HG03175 (cell line): ENCODE measurements at regions not wholly inside any gene's neighbourhood (a gene's known extent, or its start where the extent isn't known, plus 50 kb on each side); places are given as distances from the start of the nearest gene placed in this dataset.
"Not testable (repeated sequence)": the region's sequence is repeated elsewhere in the genome, so short reads cannot be mapped to it uniquely, and the experiment has no call there.

Experiments used
- ATAC-seq: cut with Tn5 transposase; IDR thresholded peaks from one replicate; pipeline ENCODE4 v1.9.1; 2021; ENCODE audit warnings: mild to moderate bottlenecking, moderate library complexity; ENCODE audit not compliant: unreplicated experiment

DNA sequence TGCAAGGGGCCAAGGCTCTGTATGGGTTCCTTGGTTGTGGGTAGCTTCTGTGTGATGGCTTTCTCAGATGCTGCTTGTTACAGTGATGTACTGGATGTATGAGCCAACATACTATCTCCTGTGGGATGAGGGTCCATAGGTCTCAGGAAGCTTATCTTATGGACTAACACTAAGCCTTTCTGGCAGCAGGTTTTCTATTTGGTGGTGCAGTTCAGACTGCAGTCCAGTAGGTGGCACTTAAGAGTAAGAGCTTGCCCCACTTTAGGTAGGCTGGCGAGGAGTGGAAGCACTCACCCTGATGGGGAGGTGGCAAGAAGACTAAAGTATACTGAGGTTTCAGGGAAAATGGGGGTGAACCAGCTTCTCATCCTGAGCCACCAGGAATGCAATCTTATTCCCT is 306.7 kb upstream of the MAOA start:
- peak; percentile 70 for ATAC-seq

DNA sequence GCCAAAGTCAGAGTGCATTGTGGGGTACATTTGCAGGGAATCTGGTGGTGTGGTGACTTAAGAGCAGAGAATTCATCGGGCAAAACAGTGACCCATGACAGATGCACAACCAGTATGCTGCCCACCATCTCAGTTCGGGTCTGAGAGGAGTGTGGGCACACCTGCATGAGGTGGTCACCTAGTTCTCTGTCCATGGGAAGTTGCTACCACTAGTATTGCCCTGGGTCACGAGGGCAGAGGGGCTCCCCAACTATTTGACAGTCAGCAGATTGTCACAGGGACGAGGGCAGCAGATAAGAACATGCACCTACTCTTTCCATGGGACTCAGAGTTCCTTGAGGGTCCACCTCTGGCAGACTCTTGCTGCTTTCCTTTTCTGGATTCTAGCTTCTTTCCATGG is 305.2 kb upstream of the MAOA start:
- ATAC-seq, result no peak

DNA sequence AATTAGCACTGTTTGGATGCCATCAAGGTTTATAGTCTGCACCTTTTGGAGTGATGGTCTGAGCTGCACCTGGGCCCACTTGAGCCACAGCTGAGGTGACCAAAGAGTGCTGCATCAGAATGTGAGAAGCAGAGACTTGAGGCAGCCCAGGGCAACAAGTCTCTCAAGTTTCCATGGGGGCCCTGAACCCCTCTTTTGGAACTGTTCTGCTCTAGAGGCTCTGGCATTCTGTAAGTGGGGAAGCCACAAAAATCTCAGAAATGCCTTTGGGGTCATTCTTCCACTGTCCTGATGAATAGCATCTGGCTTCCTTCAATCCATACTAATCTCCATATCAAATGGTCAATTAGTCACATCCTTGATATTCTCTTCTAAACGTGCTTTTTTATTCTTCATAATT is 298.4 kb upstream of the MAOA start:
- no peak for ATAC-seq

DNA sequence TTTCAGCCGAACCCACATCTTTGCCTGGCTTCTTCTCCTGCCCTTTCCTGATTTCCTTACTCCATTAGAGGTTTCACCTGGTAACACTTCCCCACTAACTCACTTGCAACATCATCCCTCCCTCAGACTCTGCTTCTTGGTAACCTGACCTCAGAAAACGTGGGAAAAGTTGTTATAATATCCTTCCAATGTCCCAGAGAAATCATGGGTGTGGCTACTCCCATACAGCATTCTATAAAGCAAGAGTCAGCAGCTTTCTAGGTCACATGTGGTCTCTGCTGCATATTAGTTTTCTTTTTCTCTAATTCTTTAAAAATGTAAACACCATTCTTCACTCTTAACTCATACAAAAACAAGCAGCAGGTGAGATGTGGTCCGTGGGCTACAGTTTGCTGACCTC is 283.1 kb upstream of the MAOA start:
- no peak for ATAC-seq

DNA sequence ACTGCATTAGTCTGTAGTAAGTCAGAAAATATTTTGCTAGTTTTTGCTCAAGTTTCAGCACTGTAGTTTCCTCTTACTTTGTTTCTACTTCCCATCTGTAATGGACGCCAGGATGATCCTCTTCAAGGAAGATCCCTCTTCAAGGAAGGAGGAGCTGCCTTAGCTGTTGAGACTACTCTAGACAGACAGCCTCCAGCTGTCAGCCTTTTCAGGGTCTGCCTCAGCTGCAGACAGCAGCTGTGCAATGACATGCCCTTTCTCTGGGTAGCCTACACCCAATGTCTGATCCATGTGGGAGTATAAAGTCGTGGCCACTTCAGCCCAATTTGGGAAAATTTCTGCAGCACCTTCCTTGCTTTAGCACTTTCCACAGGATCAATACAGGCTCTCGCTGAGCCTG is 281.0 kb upstream of the MAOA start:
- ATAC-seq, result no peak

DNA sequence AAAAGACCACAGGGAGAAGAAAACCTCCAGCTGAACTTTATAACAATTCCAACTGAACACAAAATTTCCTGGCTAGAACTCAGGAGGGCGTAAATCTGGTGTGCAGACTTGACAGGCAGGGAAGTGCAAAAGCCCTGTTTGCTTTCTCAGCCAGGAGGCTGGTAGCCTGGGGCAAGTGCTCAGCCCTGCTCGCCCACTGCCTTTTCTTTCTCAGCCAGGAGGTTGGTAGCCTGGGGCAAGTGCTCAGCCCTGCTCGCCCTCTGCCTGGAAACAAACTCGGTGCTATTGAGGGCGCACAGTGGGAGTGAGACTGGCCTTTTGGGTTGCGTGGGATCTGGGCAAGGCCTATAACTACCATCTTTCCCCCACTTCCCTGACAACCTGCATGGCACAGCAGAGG is 275.4 kb upstream of the MAOA start:
- ATAC-seq, result no peak

DNA sequence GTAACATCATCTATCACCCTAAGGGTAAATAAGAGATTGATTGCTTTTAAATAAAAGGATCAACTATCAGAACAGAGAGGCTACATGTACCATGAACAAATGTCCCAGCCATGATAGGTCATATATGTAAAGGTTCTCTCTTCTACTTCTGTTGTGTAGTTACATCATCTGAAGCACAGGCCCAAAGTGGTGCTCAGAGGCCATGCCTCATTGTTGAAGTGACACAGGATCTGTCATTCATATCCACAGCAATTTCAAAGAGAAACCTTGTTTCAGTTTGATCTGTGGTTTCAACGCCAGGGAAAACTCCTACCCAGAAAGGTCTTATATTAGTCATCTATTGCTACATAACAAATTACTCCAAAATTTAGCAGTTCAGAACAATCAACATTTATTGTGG is 269.2 kb upstream of the MAOA start:
- no peak for ATAC-seq

DNA sequence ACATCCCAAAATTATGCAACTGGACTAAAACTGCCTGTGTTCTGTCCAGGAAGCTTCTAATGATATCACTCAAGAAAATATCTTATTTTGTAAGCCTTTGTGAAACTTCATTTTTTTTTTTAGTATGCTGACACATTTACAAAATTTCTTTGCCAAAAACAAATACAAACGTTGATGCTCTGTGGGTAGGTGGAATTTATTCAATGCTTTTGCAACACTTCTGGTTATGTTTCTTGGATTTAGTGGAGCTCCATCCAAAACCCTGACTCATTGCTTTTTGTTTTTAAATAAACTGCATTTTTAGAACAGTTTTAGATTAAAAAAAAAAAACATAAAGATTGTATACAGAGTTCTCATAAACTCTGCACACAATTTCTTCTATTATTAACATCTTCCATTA is 250.9 kb upstream of the MAOA start:
- ATAC-seq, result no peak

DNA sequence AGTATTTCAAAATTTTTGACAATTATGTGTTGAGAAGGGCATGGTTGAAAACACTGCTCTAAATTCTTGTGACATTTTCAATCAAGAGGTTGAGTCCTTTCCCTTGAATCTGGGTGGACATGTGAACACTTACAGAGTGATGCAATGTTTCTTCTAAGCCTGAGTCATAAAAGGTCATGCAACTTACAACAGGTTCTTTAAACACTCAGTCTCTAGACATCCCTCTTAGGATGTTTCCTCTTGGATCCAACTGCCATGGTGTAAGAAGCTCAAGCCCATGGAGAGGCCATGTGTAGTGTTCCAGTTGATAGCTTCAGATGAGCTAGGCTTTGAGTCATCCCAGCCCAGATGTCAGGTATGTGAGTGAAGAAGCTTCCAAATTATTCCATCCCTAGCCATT is 232.2 kb upstream of the MAOA start:
- no peak for ATAC-seq

DNA sequence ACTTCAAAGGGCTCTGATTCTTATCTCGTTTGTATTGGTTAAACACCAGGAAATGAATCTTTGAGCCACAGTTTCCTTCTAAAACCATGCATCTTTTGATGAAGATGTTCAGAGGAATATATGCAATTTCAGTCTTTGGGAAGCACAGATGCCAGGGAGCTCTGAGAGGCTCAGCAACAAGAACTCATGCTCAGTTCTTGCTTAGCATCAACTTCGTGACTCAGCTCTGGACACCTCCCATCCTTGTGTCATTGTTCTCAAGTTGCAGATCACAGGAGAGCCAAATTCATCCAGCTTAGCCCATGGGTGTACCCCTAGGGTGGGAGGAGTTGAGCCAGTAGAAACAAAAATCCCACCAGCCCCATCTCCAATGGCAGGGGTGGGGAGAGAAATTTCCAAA is 219.6 kb upstream of the MAOA start:
- ATAC-seq, result no peak

DNA sequence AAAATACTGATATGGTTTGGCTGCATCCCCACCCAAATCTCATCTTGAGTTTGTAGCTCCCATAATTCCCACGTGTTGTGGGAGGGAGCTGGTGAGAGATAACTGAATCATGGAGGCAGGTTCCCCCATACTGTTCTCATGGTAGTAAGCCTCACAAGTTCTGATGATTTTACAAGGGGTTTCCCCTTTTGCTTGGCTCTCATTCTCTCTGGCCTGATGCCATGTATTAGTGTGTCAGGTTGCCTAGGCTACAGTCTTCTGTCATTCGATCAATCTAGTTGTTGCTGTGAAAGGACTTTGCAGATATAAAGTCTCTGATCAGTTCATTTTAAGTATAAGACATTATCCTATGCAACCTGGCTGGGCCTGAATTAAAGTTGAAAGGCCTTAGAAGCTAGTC is 209.3 kb upstream of the MAOA start:
- no peak for ATAC-seq

DNA sequence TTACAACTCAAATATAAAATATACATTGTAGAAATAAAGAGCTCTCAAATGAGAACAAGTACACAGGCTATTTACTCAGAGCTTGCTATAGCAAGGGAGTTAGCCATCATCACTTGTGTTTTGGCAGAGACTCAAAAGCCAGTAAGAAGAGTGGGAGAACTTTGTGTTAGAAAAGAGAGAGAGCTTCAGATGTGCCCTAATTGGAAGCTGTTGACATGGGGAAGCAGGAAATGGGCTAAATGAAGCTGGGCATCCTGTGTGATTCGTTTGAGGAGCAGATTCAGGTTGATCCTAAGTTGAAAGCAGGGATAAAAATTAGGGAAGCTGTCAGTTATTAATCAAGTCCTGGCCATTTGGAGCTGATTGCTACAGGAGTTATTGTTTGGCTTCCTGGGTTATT is 207.4 kb upstream of the MAOA start:
- ATAC-seq, result no peak

DNA sequence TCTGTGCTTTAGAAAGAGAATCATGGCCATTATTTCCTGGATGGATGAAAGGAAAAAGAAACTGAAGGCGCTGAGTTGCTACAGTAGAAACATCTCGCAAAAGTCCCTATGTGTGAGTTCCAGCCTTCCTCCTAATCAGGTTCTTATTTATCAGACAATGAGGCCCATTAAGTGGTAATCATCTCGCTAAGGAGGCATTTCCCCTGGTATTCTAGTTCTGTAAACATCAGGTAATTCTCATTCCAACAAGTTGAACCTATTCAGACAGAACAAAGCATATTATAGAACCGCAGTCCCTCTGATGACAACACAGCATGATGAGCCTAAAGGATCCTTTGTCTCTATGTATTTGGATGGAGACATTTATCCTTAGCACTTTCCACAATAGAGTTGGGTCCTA is 205.7 kb upstream of the MAOA start:
- no peak for ATAC-seq

DNA sequence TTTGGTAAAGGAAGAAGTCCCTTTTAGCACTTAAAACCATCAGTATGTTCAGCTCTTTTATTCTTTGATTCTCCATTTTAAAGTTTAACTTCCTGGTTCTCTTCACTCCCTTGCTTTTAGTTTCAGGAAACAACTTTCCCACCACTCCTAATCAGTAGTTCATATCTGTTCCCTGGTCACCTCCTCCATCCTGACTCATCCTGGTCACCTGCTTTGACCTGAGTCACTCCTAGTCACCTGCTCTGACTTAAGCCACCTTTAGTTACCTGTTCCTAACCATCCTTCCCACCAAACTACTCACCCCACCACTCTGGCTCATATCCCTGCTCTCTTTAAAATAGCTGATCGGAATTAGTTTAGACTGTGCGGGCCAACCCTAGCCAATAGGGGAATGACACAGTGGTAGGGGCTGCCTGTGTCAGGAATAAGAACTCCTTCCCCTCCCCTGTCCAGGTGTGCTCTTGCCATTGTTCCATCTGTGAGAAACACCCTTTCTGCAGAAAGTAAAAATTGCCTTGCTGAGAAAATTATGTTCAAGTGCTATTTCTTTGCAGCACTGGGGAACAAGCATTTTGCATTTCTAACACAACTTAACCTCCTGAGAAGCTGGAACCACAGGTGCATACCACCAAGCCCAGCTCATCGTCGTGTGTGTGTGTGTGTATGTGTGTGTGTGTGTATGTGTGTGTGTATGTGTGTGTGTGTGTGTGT is 204.0 kb upstream of the MAOA start:
- not testable (repeated sequence) for ATAC-seq

DNA sequence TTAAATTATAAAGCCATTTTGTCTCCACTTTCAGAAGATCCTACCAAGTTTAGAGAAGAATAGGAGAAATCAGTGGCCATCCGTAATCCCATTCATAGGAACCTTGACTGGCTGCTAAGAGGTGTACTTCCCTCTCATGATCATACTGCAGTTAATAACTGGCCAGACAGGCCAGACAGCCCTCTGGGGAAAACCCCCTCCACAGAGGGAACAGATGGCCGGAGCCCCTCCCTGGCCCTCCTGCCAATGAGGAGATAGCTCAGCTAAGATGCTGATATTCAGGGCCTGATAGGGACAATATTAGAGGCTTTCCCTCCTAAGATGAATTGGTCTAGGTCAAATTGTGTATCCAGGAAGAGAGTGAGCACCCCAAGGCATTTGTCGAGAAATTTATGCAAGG is 200.0 kb upstream of the MAOA start:
- ATAC-seq, result no peak

DNA sequence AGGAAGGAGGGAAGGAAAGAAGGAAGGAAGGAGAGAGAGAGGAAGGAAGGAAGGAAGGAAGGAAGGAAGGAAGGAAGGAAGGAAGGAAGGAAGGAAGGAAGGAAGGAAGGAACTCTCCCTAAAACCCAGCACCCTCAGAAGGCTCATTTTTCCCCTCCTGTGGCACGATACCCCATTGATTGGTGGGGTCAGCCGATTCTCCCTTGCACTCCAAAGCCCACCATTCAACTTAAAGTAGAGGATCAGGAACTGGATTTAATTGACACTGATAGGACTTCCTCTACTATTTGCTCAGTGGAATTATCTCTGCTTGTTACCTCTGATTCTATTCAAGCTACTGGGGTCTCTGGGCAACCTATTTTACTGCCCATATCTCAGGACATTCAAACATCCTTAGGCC is 199.2 kb upstream of the MAOA start:
- ATAC-seq, result no peak

DNA sequence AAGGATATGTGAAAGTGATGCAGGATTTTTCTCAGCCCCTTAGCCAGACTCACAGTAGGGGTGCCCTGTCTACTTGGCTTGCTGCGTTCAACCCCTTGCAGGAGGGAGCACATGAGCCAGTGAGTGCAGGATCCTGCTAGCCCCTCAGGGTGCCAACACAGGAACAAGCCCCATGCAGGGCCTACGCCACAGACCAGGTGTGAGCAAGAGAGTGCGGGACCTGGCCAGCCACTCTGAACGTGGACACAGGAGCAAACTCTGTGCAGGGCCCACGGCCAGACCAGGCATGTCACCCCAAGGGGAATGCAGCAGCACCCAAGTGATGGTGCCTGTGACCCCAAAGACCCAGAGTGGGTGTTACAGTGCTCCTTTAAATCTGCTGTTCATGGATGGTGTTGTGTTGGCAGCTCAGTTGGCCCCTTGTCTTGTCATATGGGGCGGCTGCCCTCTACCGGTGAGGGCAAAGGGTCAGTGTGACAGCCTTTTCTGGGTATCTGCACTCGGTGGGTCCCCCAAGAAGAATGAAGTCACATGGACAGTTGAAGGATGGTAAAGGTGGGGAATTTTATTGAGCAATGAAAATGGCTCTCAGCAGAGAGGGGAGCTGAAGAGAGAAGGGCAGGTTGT is 188.4 kb upstream of the MAOA start:
- no peak for ATAC-seq

DNA sequence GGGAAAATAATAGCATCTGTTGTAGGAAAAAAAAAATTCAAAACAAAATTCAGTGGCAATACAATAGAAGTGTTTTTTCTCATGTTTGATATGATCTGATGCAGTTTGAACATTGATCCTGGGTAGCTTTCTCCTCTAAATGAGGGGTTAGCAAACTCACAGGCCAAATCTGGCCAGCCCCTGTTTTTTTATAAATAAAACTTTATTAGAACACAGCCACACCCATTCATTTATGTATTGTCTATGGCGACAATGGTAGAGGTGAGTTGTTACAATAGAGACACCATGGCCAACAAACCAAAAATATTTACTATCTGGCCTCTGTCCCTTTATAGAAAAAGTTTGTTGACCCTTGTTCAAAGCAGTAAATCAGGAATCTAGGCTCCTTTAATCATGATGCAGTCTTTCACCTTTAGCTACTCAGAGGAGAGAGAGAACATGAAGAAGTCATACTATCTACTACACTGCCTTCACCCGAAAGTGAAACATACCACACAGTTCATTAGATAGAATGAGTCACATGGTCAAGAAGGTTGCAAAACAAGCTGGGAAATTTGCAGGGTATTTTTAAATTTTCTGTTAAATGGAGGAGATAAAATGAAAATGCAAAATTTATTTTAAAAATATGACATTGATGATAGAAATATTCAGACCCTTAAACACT is 186.6 kb upstream of the MAOA start:
- ATAC-seq, result no peak

DNA sequence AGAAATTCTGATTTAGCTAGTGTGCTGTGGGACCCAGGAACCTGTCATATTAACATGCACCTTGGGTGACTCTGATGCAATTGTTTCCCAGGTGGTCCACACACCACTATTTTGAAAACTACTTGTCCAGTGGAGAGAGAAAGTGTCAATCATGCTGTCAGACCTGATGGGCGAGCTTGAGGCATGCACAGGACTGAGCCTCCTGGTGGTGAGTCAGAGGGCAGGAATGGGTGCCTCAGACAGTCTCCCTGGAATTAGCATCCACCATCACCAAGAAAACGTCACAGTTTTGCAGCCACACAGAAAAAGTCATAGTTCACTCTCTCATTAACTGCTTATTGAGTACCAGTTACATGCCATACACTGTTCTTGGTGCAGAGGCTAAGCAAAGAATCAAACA is 181.8 kb upstream of the MAOA start:
- ATAC-seq, result no peak

DNA sequence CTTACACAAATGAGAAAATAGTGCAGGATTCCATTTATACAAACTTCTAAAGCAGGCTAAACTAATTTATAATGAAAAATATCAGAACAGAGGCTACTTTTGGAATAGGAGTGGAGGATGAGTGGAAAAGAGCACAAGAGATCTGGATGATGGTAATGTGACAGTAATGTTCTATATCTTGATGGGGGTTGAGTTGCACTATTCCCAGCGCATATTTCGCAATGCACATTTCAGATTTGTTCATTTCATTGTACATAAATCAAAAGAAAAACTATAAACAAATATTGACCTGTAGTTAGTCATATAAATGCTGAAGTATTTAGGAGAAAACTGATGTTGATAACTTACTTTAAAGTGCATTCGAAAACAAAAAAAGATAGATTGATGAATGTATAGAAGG is 177.0 kb upstream of the MAOA start:
- no peak for ATAC-seq

DNA sequence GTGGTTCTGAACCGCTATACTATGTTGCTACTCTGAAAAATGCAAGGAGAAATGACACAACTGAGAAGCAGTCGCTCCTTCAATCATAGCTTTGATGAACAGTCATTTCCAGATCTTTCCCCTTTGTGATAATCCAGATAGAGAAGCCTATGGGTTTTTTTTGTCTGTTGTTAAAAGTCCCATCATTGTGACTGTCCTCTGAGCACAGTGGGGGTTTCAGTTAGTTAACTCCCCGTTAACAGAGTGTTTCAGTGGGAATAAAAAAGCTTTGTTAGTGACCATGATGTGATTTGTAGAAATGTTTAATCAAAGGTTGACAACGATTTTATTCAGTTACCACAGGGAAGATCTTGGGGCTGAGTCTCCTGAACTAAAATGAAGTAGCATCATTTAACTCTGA is 176.2 kb upstream of the MAOA start:
- no peak for ATAC-seq

DNA sequence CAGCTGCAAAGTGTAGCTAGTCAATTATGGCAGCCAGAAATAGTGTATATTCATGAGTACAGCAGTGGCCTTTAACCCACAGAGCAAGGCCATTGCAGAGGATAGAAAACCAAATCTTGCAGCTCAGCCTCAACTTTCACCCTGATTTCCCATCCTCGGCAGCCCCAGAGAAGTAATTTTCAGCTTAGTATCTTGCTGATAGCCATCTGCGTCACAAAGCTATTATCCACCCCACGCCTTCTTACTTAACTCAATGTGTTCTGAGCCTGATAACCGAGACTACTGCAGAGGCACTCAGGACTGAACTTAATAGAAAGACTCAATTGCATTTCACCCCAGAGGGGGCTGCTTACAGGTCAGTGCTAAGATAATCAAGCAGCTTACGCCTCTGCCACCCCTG is 174.5 kb upstream of the MAOA start:
- no peak for ATAC-seq

DNA sequence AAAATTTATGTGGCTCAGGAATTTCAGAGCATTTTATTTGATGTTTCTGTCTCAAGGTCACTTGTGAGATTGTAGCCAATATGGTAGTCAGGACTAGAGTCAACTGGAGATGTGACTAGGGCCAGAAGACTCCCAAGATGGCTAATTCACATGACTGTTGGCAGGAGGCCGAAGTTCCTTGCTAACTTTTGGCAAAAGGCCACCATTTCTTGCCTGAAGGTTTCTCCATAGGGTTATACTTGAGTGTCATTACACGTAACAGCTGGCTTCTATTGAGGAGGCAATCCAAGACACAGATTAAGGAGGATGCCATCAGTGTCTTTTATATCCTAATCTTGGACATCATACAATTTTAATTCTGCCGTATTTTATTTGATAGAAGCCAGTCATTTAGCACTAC is 162.3 kb upstream of the MAOA start:
- ATAC-seq, result no peak
